GM19324 (cell line): ENCODE measurements at regions not wholly inside any gene's neighbourhood (a gene's known extent, or its start where the extent isn't known, plus 50 kb on each side); places are given as distances from the start of the nearest gene placed in this dataset.

ENCODE experiments used
- ATAC-seq: cut with Tn5 transposase; IDR thresholded peaks from one replicate; pipeline ENCODE4 v1.9.1; 2021; ENCODE audit warnings: mild to moderate bottlenecking, moderate library complexity; ENCODE audit not compliant: unreplicated experiment, low FRiP score

- no peak for ATAC-seq
Measured at GRCh38 chr20:12764053-12764452, 244.7 kb upstream of the SPTLC3 start.

DNA sequence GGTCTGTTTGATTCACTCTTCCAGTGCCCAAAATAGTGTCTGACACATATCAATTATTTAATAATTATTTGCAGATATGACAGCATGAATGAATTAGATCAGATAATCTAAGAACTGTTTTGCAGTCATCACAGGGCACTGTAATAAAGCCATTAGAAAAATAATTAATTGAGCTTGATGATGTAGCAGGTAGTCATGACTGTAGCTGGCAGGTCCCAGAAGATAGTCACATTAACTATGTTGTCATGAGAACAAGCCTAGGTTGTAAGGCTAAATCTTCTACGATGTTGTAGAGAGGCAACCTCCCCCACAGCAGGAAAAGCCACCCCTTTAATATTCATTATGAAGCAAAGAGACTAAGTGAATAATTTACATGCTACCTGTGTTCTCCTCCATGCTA lies 243.9 kb upstream of the SPTLC3 start:
- ATAC-seq: no peak

GRCh38 chr20:12773936-12774335 lies 234.8 kb upstream of the SPTLC3 start:
- no peak for ATAC-seq

- no peak for ATAC-seq
Measured at GRCh38 chr20:12775041-12775440, 233.7 kb upstream of the SPTLC3 start.

DNA sequence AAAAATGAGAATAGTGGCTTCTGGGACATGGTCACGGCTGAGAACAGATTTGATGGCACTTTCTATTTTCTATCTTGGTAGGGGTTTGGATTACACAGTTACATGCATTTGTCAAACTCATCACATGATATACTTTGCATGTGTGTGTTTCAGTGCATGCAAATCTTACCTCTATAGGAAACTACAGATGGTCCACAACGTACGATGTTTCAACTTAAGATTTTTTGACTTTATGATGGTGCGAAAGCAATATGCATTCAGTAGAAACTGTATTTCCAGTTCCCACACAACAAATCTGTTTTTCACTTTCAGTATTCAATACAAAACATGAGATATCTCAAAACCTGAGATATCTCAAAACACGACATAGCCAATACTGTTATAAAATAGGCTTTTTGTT lies 231.8 kb upstream of the SPTLC3 start:
- no peak for ATAC-seq

DNA sequence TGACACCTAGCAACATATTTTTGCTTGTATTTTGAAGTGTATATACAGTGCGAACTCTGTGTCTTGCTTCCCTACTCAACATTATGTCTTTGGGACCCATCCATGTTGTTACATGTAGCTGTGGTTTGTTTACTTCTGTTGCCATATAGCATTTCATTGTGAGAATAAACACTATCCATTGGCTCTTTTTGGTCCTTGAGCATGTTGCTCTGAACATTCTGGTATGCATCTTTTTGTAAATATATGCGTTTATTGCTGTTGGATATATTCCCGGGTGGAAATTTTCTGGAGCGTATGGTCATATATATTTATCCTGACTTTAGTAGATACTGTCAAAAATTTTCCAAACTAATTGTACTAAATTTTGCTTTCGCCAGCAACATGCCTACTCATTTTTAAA lies 222.5 kb upstream of the SPTLC3 start:
- no peak for ATAC-seq

DNA sequence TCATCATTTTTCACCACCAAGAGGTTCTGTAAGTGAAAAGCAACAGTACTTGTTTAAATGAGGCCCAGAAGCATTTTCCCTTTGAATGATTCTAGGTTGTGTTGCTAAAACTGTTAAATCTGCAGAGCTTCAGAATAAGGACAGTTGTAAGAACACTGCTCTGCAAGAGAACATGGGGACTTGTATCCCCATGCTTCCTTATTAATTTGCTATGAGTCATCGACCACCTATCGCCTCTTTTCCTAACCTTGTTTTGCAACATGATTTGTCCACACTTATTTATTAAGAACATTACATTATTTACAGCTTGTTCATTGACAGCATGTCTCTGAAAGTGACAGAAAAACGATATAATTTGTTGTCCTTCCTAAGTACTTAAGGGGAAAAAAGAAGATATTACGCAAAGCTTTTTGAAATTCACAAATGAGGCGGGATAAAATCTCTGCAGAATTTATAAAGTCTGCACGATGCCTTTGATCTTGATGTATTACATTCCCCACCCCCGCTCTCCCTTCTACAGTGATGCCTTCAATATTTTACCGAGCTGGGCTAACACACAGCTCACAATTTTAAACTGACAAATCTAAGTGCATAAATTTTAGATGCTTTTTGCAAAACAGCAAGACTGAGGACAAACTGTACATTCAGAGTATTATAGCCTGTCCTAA lies 220.0 kb upstream of the SPTLC3 start:
- no peak for ATAC-seq

DNA sequence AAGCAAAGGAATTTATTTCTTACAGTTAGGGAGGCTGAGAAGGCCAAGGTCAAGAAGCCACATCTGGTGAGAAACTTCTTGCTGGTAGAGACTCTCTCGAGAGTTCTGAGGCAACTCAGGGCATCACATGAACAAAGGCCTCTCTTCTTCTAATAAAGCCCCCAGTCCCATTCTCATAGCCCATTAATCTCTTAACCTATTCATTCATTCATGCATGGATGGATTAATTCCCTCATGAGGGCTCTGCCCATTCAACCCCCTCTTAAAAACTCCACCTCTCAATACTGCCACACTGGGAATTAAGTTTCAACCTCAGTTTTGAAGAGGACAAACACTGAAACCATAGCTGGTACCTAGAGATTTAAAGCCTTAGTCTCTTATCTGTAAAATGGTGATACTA lies 217.9 kb upstream of the SPTLC3 start:
- ATAC-seq: no peak

GRCh38 chr20:12798286-12798685 lies 210.5 kb upstream of the SPTLC3 start:
- ATAC-seq: no peak

DNA sequence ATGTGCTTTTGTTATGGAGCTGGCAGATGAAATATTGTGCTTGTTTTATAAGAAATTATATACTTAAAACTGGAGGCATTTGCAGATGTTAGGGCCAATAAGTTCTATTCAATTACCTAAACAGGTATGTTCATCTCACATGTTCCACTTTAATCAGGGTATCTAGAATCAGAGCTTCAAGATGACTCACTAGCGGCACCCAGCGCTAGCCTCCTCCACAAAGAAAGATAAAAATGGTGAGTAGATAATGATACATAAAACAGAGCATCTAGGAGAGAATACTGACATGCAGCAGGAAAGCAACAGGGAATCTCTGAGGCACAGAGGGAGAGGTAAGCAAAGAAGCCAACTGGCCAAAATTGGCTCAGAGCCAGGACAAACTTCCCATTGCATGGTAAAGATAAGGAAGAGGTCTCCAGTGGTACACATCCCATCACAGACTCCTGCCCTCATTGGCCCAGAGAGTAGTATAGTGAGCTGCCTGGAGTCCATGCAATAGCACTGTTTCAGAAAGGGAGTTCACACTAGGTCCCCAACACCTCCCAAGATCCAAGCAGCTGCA lies 200.7 kb upstream of the SPTLC3 start:
- no peak for ATAC-seq

GRCh38 chr20:12815231-12815768 lies 193.5 kb upstream of the SPTLC3 start:
- no peak for ATAC-seq

DNA sequence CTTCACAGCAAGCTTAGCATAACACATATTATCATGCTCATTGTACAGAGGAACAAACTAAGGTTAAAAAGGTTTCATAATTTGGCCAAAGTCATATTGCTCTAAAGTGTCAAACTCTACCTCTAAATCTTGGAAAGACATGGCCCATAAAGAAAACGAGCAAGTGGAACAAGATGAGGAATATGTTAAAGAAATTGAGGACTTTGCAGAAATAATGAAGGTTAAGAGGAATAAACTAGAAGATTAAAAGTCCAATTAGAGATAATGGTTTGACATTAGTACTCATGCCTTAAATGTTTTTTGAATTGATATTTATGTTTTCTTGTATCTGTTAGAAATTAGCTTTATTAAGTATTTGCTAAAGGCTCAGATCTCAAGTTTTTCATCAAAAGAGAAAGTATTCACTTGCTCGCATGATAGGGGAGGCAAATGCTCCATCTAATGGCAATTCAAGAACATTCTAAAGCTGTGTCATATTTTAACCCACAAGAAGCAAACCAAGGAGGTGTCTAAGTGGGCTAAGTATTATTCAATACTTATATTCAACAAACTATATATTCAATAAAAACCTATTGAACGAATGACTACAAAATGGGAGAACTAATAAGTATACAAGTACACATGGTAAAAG lies 192.9 kb upstream of the SPTLC3 start:
- ATAC-seq: no peak

DNA sequence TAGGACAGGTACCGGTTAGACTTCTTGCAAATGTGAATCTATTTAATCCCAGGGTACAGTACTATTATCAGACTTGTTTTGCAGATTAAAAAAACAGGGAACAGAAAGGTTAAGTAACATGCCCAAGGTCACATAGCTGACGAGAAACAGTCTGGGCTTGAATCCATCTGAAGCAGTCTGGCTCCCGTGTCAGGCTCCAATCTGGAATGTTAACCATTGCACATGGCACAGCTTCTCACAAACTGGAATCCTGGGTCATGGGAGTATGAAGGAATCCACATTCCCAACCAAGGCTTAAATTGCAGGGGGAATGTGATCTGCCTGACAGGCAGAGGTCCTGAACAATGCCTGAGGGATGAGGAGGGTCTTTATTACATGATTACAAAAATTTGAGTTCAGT lies 187.5 kb upstream of the SPTLC3 start:
- no peak for ATAC-seq

DNA sequence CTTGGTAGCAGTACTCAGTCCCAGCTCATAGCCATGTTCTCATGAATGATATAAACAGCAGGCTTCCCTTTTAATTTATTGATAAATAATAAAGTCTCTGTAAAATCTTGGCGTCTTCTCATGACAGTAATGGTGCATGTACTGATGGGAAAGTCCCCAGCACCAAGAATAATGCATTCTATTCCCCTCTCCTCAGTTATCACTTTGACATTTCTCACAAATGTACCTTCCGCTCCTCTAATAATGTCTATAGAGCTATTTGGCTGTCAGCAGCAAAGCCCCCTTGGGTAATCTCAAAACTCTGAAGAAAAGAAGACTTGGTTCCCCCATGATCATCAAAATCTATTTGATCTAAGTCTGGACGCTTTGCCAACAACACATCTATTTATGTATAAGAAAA lies 185.0 kb upstream of the SPTLC3 start:
- ATAC-seq: no peak

GRCh38 chr20:12824328-12825225 lies 184.2 kb upstream of the SPTLC3 start:
- no peak for ATAC-seq

GRCh38 chr20:12825226-12825595 lies 183.6 kb upstream of the SPTLC3 start:
- no peak for ATAC-seq

- ATAC-seq: no peak
Measured at GRCh38 chr20:12827816-12828385, 180.9 kb upstream of the SPTLC3 start.

DNA sequence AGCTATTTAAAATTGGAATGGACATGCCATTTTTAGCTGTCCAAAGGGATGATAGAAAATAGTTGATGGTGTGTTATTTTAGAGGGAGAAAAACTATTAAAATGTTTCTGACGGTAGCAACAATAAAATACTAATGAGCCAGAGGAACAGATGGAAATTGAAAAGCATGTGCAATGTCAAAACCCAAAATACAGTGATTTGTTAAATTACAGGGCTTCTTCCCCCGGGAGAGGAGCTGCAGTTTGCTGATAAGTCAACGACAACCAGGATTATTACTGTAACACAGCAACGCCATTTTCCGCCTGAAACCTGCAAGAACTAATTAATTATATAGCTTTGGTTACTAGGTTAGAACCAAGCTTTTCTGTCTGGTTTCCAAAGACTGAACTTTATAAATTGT lies 179.6 kb upstream of the SPTLC3 start:
- ATAC-seq: no peak

DNA sequence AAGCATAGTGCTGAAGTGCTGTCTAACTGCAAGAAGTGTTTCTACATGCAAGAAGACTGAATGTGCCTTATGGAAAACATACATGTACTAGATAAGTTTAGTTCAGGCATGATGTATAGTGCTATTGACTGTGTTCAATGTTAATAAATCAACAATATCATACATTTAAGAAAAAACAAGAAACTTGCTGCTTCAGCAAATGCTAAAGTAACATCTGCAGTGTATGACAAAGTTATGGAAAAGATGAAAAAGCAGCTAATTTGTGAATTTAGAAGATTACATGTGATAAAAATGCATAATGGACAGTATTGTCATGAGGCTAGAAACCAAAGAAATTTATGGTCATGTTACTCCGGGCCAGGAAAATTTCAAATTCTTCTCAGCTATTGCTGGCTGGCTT lies 174.9 kb upstream of the SPTLC3 start:
- ATAC-seq: no peak

DNA sequence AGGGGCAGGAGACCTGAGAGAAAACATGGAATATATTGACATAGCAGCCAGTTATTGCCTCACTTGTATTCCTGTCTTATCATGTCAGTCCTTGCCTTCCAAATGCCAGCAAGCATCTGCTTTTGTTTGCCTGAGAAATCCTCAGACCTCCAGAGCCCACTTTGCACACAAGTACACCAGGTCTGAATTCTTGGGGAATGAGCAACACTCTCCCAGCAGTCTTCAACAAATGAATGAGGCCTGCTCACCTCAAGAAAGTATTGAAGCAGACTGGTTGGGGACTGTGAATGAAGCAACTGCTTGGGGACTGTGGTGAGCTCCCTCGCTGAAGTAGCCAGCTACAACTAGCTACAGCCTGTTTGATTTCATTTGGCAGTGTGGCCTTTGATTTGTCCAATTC lies 172.8 kb upstream of the SPTLC3 start:
- no peak for ATAC-seq

DNA sequence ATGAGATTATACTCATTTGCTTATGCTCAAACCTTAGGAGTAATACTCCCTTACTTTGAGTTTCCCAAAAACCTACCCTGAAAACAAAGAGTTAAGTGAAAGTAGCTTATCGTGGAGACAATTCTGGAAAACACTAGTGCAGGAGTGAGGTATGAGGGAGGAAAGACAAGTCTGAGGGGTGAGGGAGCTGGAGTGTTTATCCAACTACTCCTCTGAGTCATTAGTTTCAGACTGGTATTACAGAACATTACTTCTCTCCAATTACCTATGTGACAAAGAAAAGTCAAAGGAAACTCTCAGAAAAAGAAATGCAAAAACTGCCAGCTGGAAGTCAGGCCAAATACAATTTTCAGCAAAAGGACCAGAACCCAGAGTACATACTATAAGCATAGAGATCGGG lies 171.1 kb upstream of the SPTLC3 start:
- no peak for ATAC-seq
